ENCODE measurements at regions not wholly inside any gene's neighbourhood (a gene's known extent, or its start where the extent isn't known, plus 50 kb on each side); places are given as distances from the start of the nearest gene placed in this dataset.

GRCh38 chr3:44098656-44099415 lies 142.8 kb upstream of the TOPAZ1 start:
- ATAC-seq = no peak
- intact Hi-C loops (cut with DNase I) = no loop called here
- no peak for DNase-seq (ENCODE audit: low spot score)

DNA sequence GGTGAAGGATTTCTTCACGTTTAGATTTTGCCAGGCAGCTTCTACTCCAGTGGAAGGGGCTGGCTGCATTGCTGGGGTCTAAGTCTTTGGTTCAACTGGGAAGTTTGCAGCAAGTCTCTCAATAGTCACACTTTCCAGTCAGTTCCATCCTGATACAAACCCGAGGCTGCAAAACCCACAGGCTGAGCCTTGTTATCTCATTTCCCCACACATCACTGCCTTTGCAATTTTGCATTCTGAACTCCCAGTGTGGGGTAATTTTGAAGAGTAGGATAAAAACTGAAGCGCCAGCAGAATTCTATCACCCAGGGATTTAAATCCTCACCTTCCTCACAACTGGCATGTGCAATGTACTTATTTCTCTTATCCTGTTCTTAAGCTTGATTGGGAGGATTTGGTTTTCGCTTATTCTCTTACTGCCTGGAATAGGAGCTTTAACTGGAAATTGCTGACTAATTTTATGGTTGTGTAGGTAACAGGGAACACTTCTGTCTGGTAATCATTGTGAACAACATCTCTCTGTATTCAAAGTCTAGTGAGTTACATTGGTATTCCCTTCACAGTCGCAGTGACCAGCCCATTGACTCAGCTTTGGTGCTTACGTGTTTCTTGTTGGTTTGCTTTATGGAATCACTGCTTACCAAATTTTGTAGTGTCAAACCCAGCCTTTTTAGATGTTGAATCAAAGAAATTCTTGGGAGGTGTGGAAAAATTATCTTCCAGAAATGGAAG lies 142.0 kb upstream of the TOPAZ1 start:
- DNase-seq (ENCODE audit: low spot score) (no peak), ATAC-seq (no peak)
- intact Hi-C loops (cut with DNase I) = no loop called here

DNA sequence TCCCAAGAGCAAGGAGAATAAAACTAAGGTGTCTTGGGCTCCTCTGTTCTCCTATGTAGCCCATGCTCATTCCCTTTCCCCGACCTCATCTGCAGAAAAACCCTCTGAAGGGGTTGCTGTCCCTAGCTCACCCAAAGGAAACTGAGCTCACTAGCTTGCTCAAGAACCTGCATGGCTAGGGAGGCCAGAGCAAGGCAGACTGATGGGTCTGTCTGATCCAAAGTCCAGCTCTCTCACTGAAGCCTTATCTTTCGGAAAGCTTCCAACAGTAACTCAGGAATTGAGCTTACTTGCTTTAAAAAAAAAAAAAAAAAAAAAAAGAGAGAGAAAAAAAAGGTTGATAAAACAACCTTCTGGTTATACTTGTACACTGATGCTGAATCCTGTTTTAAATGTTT lies 141.4 kb upstream of the TOPAZ1 start:
- intact Hi-C loops (cut with DNase I) = no loop called here
- ATAC-seq (no peak), DNase-seq (ENCODE audit: low spot score) (no peak)

DNA sequence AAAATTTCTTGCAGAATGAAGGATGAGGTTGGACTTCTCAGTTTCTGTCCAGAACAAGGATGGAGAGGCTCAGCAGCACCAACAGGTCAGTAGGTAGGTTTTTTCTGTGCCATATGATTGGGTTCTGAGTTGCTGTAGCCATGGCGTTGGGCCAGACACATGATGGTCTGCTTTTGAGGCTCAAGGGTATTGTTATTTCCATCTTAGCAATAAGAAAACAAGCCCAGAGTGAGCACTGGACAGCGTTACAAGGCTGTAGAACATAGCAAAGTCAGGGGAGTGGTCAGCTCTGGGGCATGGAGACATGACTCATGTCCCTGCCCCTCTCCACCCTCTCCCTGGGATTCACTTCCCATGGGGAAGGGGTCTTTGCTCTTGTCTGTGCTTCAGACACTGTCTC lies 137.6 kb upstream of the TOPAZ1 start:
- intact Hi-C loops (cut with DNase I) = no loop called here
- no peak for DNase-seq (ENCODE audit: low spot score)
- no peak for ATAC-seq

DNA sequence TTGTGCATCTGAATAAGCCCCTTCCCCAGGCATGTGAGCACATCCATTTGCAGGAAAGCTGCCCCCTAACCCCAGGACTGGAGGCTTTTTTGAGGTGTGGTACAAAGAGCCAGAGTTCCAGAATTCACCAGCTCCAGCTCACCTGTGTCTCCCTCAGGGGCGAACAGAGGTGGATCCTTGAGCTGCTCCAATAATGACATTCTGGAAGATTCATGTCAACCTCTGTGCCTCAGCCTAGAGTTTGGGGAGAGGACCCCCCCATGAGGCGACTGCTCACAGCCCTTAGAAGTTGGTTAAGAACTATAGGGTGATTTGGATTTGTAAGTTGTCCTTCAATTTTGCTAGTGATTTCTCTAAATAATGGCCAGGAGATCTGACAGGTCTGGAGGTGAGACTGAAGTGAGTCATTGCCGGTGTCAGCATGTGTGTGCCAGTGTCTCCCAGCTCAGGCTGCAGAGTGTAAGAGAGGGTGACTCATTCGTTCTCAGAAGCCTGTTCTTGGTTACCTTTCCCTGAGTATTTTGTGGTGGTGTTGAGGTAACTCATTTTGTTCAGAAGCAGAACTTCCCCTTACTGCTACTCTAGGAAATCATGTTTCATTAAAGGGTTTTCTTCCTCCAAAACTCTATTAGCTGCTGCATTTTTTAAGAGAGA lies 136.9 kb upstream of the TOPAZ1 start:
- no peak for DNase-seq (ENCODE audit: low spot score)

GRCh38 chr3:44105571-44105970 lies 136.1 kb upstream of the TOPAZ1 start:
- ATAC-seq = no peak

More for the DNA sequence above, 136.9 kb upstream of the TOPAZ1 start:
- ATAC-seq = no peak
- intact Hi-C loops (cut with DNase I) = no loop called here

DNA sequence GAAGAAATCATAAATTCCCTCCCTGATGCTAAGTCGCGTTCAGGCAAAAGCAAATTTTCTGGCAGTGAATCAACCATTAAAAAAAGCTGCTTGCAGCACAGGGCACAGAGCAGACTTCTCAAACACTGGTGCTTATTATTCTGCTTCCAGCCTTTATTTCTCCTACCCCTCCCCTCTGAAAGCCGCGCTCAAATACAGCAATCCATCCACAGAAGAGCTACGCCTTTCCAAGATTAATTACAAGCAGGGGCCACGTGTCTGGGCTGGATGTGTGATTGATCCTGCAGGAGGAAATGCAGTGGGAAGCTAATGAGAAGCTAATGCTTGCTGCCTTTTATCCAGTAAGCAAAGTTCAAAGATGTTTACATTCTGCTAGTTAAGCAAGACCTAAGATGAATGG lies 134.9 kb upstream of the TOPAZ1 start:
- DNase-seq (ENCODE audit: low spot score) (no peak), ATAC-seq (peak; percentile 69)
- intact Hi-C loops (cut with DNase I) = no loop called here

More at GRCh38 chr3:44105571-44105970, 136.1 kb upstream of the TOPAZ1 start:
- intact Hi-C loops (cut with DNase I) = no loop called here
- no peak for DNase-seq (ENCODE audit: low spot score)

DNA sequence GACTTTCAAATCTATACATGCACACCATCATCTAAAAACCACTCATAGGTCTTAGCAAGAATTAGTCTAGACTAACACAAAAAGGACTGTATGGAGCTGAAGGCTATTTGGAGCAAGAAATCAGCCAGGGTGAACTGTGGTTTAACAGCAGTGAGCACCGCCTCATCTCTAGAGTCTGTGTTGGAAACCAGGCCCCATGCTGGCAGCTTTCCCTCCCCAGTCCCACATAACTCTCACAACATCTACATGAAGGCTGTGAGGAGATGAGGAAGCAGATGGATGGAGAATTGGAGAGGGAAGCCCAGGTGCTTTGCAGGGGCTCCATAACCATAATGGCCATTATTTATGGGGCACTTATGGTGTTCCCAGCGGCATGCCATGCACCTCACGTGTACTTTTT lies 133.2 kb upstream of the TOPAZ1 start:
- intact Hi-C loops (cut with DNase I) = no loop called here
- DNase-seq (ENCODE audit: low spot score) = no peak
- no peak for ATAC-seq

- DNase-seq (ENCODE audit: low spot score) (no peak), ATAC-seq (no peak)
- intact Hi-C loops (cut with DNase I) = no loop called here
Observed at GRCh38 chr3:44109771-44110361, 131.8 kb upstream of the TOPAZ1 start.

DNA sequence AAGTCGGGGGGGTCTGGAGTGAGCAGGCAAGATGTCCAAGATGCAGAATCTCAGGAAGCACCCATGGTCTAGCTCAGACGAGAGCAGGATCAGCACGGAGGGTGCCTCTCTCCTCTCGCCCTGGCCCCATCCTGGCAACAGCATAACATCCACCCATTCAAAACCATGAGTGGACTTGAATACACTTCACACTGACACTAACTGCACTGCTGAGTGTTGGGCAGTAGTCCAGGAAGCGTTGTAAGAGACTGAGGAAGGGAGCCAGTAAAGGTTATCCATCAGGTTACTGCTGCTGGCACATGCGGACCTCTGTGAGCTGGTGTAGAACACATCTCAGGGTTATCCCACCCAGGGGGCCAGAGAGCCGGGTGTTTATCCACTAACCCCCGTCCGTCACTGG lies 131.0 kb upstream of the TOPAZ1 start:
- DNase-seq (ENCODE audit: low spot score) (no peak), ATAC-seq (no peak)
- intact Hi-C loops (cut with DNase I) = no loop called here

DNA sequence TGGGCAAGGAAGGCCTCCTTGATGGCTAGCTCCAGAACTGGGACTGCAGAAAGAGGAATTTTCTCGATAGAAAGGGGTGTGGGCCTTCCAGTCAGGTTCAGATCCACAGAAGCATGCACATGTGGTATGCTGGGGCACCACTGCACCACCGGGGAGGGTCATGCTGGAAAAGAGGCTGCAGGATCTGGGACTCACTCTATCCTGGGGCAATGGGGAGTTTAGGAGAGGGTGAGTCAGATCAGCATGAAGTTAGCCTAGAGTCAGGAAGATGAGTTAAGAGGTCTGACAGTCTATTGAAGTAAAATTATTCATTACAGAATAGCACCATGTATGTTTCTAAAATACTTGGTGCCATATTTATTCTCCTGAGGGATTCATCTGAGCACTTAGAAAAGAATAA lies 130.2 kb upstream of the TOPAZ1 start:
- DNase-seq (ENCODE audit: low spot score) (no peak), ATAC-seq (no peak)
- intact Hi-C loops (cut with DNase I) = no loop called here

DNA sequence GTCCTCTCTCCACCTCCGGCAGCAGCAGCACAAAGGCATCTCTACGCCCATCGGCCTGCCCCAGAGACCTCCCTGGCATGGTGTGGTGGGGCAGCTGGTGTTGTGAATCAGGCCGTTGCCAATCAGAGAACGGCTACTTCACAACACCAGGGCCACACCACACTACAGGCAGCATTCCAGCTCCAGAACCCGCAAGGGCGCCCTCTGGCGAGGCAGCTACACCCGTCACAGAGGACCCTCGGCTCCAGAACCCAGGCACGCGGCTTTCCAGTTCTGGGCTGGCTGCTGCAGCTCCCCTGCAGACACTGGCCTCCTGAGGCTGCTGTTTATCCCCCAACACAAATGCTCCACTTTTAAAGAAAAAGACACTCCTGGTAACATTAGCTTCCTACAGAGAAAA lies 127.5 kb upstream of the TOPAZ1 start:
- intact Hi-C loops (cut with DNase I) = no loop called here
- no peak for ATAC-seq
- DNase-seq (ENCODE audit: low spot score) = peak; percentile 64

- ATAC-seq (no peak), DNase-seq (ENCODE audit: low spot score) (no peak)
- intact Hi-C loops (cut with DNase I) = no loop called here
Observed at GRCh38 chr3:44117239-44117638, 124.4 kb upstream of the TOPAZ1 start.

GRCh38 chr3:44117736-44118135 lies 124.0 kb upstream of the TOPAZ1 start:
- ATAC-seq = no peak
- intact Hi-C loops (cut with DNase I) = no loop called here
- no peak for DNase-seq (ENCODE audit: low spot score)

- intact Hi-C loops (cut with DNase I) = no loop called here
- peak; percentile 30 for ATAC-seq
- DNase-seq (ENCODE audit: low spot score) = no peak
Observed at GRCh38 chr3:44120721-44121582, 120.7 kb upstream of the TOPAZ1 start.

DNA sequence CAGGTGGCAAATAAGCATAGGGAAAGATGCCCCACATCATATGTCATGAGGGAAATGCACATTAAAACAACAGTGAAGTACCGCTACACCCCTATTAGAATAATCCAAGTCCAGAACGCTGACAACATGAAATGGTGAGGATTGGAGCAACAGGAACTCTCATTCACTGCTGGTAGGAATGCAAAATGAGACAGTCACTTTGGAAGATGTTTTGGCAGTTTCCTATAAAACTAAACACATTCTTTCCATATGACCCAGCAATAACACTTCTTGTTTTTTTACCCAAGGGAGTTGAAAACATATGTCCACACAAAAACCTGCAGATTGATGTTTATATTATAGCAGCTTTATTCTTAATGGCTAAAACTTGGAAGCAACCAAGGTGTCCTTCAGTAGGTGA lies 116.4 kb upstream of the TOPAZ1 start:
- intact Hi-C loops (cut with DNase I) = no loop called here
- DNase-seq (ENCODE audit: low spot score) = no peak
- ATAC-seq = no peak

- intact Hi-C loops (cut with DNase I) = no loop called here
- DNase-seq (ENCODE audit: low spot score) = no peak
- ATAC-seq = no peak
Observed at GRCh38 chr3:44125882-44126281, 115.8 kb upstream of the TOPAZ1 start.

DNA sequence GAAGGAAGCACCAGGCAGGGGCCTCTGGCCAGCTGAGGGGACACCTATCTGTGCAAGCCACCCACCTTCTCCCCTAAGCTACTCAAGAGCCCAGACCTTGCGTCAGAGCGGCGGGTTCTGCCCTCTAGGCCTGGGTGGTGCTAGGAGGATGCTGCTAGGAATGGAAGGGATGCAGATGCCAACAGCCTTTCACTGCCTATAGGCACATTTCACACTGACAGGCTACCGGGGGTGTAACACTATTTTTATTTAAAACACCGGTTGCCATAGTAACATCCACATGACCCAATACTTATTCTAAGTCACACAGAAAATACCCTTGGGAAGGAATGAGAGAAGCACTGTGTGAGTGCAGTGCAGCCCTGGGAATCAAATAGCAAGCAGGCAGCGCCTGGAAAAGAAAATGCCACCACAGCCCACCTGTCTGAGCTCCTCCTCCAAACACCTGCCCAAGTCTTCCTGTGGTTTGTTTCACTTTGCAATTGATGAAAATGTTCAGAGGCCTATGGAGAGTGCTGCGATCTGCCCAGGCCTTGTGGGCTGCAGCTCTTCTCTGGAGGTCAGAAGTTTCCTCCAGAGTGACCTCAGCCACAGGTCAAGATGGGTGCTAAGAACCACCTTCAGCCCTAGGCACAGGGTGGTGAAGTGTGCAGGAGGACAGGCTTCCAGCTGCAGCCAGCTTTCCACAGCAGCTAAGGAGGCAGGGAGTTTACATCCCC lies 113.5 kb upstream of the TOPAZ1 start:
- intact Hi-C loops (cut with DNase I) = no loop called here
- ATAC-seq (no peak), DNase-seq (ENCODE audit: low spot score) (no peak)

All from sciatic nerve (tissue), 2 donors.